Mesenchymal stem cell (in vitro differentiated cells and primary cell): ENCODE measurements at regions not wholly inside any gene's neighbourhood (a gene's known extent, or its start where the extent isn't known, plus 50 kb on each side); places are given as distances from the start of the nearest gene placed in this dataset.

ENCODE experiments used
- DNase-seq: peaks from one replicate; pipeline ENCODE4 v3.0.0-alpha.2; 2013
- H2AFZ ChIP-seq: one replicate; pipeline ENCODE4 v1.6.1; 2013; ENCODE audit warnings: low read depth, mild to moderate bottlenecking, control low read depth, inconsistent platforms, low read length, moderate library complexity
- H2AK5ac ChIP-seq: 2 replicates; pipeline ENCODE4 v1.6.1; 2013; ENCODE audit warnings: low read length, moderate library complexity, mild to moderate bottlenecking, inconsistent platforms; ENCODE audit not compliant: severe bottlenecking
- H2BK120ac ChIP-seq: one replicate; pipeline ENCODE4 v1.6.1; 2013; ENCODE audit warnings: low read depth, mild to moderate bottlenecking, inconsistent platforms, low read length, moderate library complexity
- H2BK12ac ChIP-seq, 2 experiments: one replicate each; pipeline ENCODE4 v1.6.1; 2013; ENCODE audit warnings: inconsistent platforms in 2 of 2, low read length in 2 of 2, mild to moderate bottlenecking in 2 of 2, moderate library complexity in 2 of 2, control low read depth in 1 of 2
- H2BK15ac ChIP-seq: one replicate; pipeline ENCODE4 v1.6.1; 2013; ENCODE audit warnings: mild to moderate bottlenecking, low read depth, inconsistent platforms; ENCODE audit not compliant: poor library complexity, severe bottlenecking
- H2BK5ac ChIP-seq: 2 replicates; pipeline ENCODE4 v1.6.1; 2013; ENCODE audit warnings: low read depth, mild to moderate bottlenecking, low read length, control low read depth, inconsistent platforms; ENCODE audit not compliant: poor library complexity, severe bottlenecking
- H3K14ac ChIP-seq, 2 experiments: one replicate each; pipeline ENCODE4 v1.6.1; 2013; ENCODE audit warnings: inconsistent platforms in 2 of 2, low read length in 2 of 2, control low read depth in 1 of 2, mild to moderate bottlenecking in 1 of 2, moderate library complexity in 1 of 2
- H3K18ac ChIP-seq, 2 experiments: one replicate each; pipeline ENCODE4 v1.6.1; 2013; ENCODE audit warnings: inconsistent platforms in 2 of 2, low read length in 2 of 2, control low read depth in 1 of 2, low read depth in 1 of 2, mild to moderate bottlenecking in 1 of 2
- H3K23ac ChIP-seq, 2 experiments: one replicate each; pipeline ENCODE4 v1.6.1; 2013; ENCODE audit warnings: inconsistent platforms in 2 of 2, low read length in 2 of 2, mild to moderate bottlenecking in 2 of 2, moderate library complexity in 2 of 2, control low read depth in 1 of 2
- H3K27ac ChIP-seq: 2 replicates; pipeline ENCODE4 v1.5.1; 2013; ENCODE audit warnings: mild to moderate bottlenecking, moderate library complexity, low read length, control low read depth, inconsistent platforms; ENCODE audit not compliant: poor library complexity, severe bottlenecking
- H3K27me3 ChIP-seq, 2 experiments: 2 replicates each; pipeline versions ENCODE4 v1.6.1 to v1.7.0; 2013; ENCODE audit warnings: low read length in 2 of 2, mild to moderate bottlenecking in 2 of 2, moderate library complexity in 2 of 2, control low read depth in 1 of 2, inconsistent platforms in 1 of 2; ENCODE audit not compliant: control insufficient read depth in 1 of 2, insufficient read depth in 1 of 2
- H3K36me3 ChIP-seq, 2 experiments: 2 replicates each; pipeline versions ENCODE4 v1.6.1 to v1.7.0; 2013; ENCODE audit warnings: low read length in 2 of 2, control low read depth in 1 of 2, inconsistent platforms in 1 of 2, low read depth in 1 of 2, mild to moderate bottlenecking in 1 of 2; ENCODE audit not compliant: insufficient read depth in 2 of 2, control insufficient read depth in 1 of 2
- H3K4ac ChIP-seq, 2 experiments: one replicate each; pipeline ENCODE4 v1.6.1; 2013; ENCODE audit warnings: inconsistent platforms in 2 of 2, low read length in 2 of 2, mild to moderate bottlenecking in 2 of 2, moderate library complexity in 2 of 2, control low read depth in 1 of 2, low read depth in 1 of 2
- H3K4me1 ChIP-seq: 2 replicates; pipeline ENCODE4 v1.6.1; 2013; ENCODE audit warnings: low read depth, low read length, control low read depth; ENCODE audit not compliant: control insufficient read depth, insufficient read depth
- H3K4me2 ChIP-seq: 2 replicates; pipeline ENCODE4 v1.6.1; 2013; ENCODE audit warnings: low read length, mild to moderate bottlenecking, inconsistent platforms; ENCODE audit not compliant: poor library complexity, severe bottlenecking
- H3K4me3 ChIP-seq, 2 experiments: 2 replicates each; pipeline versions ENCODE4 v1.5.1 to v1.7.0; 2013; ENCODE audit warnings: low read length in 2 of 2, mild to moderate bottlenecking in 2 of 2, control low read depth in 1 of 2, low read depth in 1 of 2; ENCODE audit not compliant: insufficient read depth in 1 of 2
- H3K79me1 ChIP-seq: replicated peaks from 2 replicates; pipeline ENCODE4 v1.6.1; 2013; ENCODE audit warnings: mild to moderate bottlenecking, control low read depth, low read length, inconsistent platforms; ENCODE audit not compliant: poor library complexity, severe bottlenecking
- H3K9ac ChIP-seq: 2 replicates; pipeline ENCODE4 v1.7.0; 2013; ENCODE audit warnings: mild to moderate bottlenecking, low read length, moderate library complexity
- H3K9me3 ChIP-seq: 2 replicates; pipeline ENCODE4 v1.7.0; 2013; ENCODE audit warnings: mild to moderate bottlenecking, low read length; ENCODE audit not compliant: control insufficient read depth
- H4K8ac ChIP-seq: one replicate; pipeline ENCODE4 v1.6.1; 2013; ENCODE audit warnings: inconsistent platforms, mild to moderate bottlenecking, low read length, moderate library complexity
- H4K91ac ChIP-seq: one replicate; pipeline ENCODE4 v1.6.1; 2013; ENCODE audit warnings: mild to moderate bottlenecking, low read length, inconsistent platforms
- WGBS: methylation state at CpG from one replicate; pipeline ENCODE4 v1.1.7; 2013; ENCODE audit warnings: mixed read lengths; 5-methylcytosine and 5-hydroxymethylcytosine counted together

DNA sequence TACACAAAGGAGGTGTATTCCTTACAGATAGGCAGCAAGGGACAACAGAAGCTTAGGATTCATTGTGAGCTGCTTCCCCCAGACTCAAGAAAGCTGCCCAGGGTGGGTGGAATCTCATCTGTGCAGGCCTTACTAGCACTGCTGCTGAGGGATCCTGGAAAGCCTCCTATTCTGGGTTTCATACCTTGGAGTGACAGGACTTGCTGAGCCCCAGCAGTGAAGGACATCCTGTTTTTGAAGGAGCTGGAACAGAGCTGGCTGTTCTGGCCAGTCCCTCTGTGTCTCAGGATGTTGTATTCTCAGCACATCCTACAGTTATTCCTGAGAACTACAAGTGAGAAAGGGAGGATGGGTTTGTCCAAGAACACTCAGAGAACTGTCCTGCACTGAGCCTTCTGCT, 486.3 kb downstream of the PTPRU start:
- Histone ChIP-seq H2BK5ac (no peak overlapping the region), H3K27ac (no peak overlapping the region), H4K91ac (no peak overlapping the region), H2AFZ (no peak overlapping the region), H3K4me2 (no peak overlapping the region), H3K18ac (no peak overlapping the region), H4K8ac (no peak overlapping the region), H2BK12ac (no peak overlapping the region), H3K23ac (no peak overlapping the region), H2AK5ac (no peak overlapping the region), H3K4ac (no peak overlapping the region), H3K9ac (no peak overlapping the region), H3K4me3 (no peak overlapping the region), H3K79me1 (no peaks in the 10 kb centered on the region), H3K27me3 (peaks cover 0 to 2% of the 10 kb centered on the region in 2 experiments), H3K9me3 (peaks cover 24% of the 10 kb centered on the region), H3K36me3 (no peaks in the 10 kb centered on the region), H3K14ac (no peak overlapping the region), H2BK15ac (no peak overlapping the region), H3K4me1 (no peaks in the 10 kb centered on the region), H2BK120ac (no peak overlapping the region)
- DNase-seq: no peak

DNA sequence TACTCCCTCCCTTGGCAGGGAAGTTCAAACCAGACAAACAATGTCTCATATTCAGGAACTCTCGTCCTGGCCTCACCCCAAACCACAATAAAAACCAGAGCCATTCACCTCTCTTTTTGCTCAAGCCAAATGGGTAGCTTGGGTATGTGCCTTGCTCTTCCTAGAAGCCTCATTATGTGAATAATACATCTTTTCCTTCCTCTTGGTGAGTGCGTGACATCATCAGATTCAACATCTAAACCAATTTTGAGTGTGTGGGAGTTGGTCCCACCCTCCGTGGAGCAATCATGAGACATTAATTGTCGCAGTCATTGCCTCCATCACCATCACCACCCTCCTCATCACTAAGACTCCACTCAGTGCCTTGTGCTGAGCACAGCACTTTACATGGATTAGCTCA, 482.9 kb downstream of the PTPRU start:
- H3K9me3 ChIP-seq: peaks cover 24% of the 10 kb centered on the region
- H2AFZ ChIP-seq: no peak overlapping the region
- H2BK120ac ChIP-seq: no peak overlapping the region
- no peak overlapping the region for H2BK5ac ChIP-seq
- no peaks in the 10 kb centered on the region for H3K36me3 ChIP-seq
- H3K23ac ChIP-seq: no peak overlapping the region
- no peak overlapping the region for H3K14ac ChIP-seq
- H3K79me1 ChIP-seq: no peaks in the 10 kb centered on the region
- no peak overlapping the region for H3K27ac ChIP-seq
- no peaks in the 10 kb centered on the region for H3K4me1 ChIP-seq
- 45% methylated on average over 4 of the region's 4 CpGs for WGBS
- DNase-seq: no peak
- H2BK15ac ChIP-seq: no peak overlapping the region
- H3K4me2 ChIP-seq: no peak overlapping the region
- no peaks in the 10 kb centered on the region for H3K27me3 ChIP-seq
- H2BK12ac ChIP-seq: no peak overlapping the region
- H2AK5ac ChIP-seq: no peak overlapping the region
- no peak overlapping the region for H4K91ac ChIP-seq
- no peak overlapping the region for H3K9ac ChIP-seq
- H3K4me3 ChIP-seq: no peak overlapping the region
- H3K4ac ChIP-seq: no peak overlapping the region
- H4K8ac ChIP-seq: no peak overlapping the region
- no peak overlapping the region for H3K18ac ChIP-seq

GRCh38 chr1:29718791-29719190, 482.5 kb downstream of the PTPRU start:
- no peaks in the 10 kb centered on the region for H3K4me1 ChIP-seq
- no peak overlapping the region for H3K4me3 ChIP-seq
- no peak overlapping the region for H3K14ac ChIP-seq
- H2BK5ac ChIP-seq: no peak overlapping the region
- DNase-seq: no peak
- no peak overlapping the region for H2BK120ac ChIP-seq
- H3K27ac ChIP-seq: no peak overlapping the region
- H2BK12ac ChIP-seq: no peak overlapping the region
- H4K8ac ChIP-seq: no peak overlapping the region
- no peak overlapping the region for H3K4ac ChIP-seq
- no peak overlapping the region for H3K4me2 ChIP-seq
- no peak overlapping the region for H2AK5ac ChIP-seq
- no peak overlapping the region for H3K23ac ChIP-seq
- H2BK15ac ChIP-seq: no peak overlapping the region
- no peak overlapping the region for H3K18ac ChIP-seq
- H3K27me3 ChIP-seq: no peaks in the 10 kb centered on the region
- no peak overlapping the region for H3K9ac ChIP-seq
- H3K79me1 ChIP-seq: no peaks in the 10 kb centered on the region
- H3K36me3 ChIP-seq: no peaks in the 10 kb centered on the region
- H4K91ac ChIP-seq: no peak overlapping the region
- H3K9me3 ChIP-seq: peaks cover 23% of the 10 kb centered on the region
- H2AFZ ChIP-seq: no peak overlapping the region

DNA sequence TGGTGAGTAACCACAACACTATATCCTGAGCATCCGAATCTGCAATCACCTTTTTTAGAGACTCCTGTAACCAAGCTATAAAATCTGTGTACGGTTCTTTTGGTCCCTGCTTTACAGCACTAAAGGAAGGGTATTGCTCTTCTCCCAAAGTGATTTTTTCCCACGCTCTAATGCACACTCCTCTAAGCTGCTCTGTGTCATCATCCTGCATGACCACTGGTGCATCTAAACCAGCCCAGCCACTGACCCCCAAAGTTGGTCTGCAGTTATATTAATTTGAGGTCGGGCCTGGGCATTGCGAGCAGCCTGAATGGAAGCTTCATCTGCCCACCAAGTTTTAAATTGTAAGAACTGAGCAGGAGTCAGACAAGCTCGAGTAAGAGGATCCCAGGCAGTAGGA, 480.0 kb downstream of the PTPRU start:
- WGBS: 66% methylated on average over 6 of the region's 6 CpGs
- Histone ChIP-seq H3K4ac (no peak overlapping the region), H3K4me3 (no peak overlapping the region), H3K79me1 (no peaks in the 10 kb centered on the region), H3K36me3 (no peaks in the 10 kb centered on the region), H2BK15ac (no peak overlapping the region), H2BK5ac (no peak overlapping the region), H3K4me1 (peaks cover 9% of the 10 kb centered on the region), H3K23ac (no peak overlapping the region), H3K9me3 (peaks cover 5% of the 10 kb centered on the region), H3K27me3 (no peaks in the 10 kb centered on the region), H4K8ac (no peak overlapping the region), H2BK120ac (no peak overlapping the region), H3K9ac (no peak overlapping the region), H4K91ac (no peak overlapping the region), H2AK5ac (no peak overlapping the region), H3K14ac (no peak overlapping the region), H3K27ac (no peak overlapping the region), H3K4me2 (no peak overlapping the region), H2AFZ (no peak overlapping the region), H2BK12ac (no peak overlapping the region), H3K18ac (no peak overlapping the region)
- DNase-seq: no peak
